ENCODE measurements at regions not wholly inside any gene's neighbourhood (a gene's known extent, or its start where the extent isn't known, plus 50 kb on each side); places are given as distances from the start of the nearest gene placed in this dataset.
"Not testable (repeated sequence)": the region's sequence is repeated elsewhere in the genome, so short reads cannot be mapped to it uniquely, and the experiment has no call there.

DNA sequence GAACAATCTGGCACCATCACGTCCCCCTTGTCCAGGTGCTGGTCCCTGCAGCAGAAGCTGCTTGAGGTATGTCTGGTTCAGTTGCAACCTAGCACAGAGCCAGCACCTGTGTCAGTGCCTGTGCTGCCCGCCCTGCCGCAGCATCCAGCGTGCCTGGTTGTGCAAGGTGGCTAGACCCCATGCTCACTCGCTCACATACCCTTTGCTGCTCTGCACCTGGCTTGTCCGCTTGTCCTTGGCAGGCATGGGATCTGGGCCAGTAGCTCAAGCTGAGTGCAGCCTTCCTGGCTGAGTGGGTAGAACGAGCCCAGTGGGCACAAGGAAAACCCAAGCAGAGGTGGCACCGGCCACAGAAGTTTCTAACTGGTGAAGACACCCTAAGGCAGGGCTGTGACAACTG is 314.6 kb upstream of the KYNU start:
- DNase-seq, result no peak

DNA sequence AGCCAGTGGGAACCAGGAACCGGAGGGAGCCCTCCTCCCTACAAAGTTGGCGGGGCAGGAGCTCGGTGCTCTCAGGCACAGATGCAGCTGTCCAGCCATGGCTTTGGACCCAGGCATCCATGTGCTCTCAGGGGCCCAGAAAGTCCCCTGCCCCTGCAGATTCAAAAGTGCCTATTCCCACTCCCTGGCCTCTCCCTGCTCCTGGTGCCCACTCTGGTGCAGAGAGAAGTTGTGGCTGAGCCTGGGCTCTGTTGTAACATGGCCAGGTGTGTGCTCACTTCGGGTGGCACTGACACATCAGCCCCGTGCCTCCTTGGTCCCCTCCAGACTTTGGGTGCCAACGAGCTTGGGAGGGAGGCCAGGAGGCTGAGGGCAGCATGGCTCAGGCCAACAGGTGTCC is 315.8 kb upstream of the KYNU start:
- no peak for DNase-seq

GRCh38 chr2:142557391-142557790 is 320.1 kb upstream of the KYNU start:
- no peak for DNase-seq

DNA sequence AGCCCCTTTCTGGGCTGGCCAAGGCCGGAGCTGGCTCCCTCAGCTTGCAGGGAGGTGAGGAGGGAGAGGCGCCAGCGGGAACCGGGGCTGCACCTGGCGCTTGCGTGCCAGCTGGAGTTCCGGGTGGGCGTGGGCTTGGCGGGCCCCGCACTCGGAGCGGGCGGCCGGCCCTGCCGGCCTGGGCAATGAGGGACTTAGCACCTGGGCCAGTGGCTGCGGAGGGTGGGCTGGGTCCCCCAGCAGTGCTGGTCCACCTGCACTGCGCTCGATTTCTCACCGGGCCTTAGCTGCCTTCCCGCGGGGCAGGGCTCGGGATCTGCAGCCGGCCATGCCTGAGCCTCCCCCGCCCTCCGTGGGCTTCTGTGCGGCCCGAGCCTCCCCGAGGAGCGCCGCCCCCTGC is 331.5 kb upstream of the KYNU start:
- not testable (repeated sequence) for DNase-seq

GRCh38 chr2:142545036-142545435 is 332.4 kb upstream of the KYNU start:
- DNase-seq, result no peak

- no peak for DNase-seq
Observed at GRCh38 chr2:142544173-142544572, 333.3 kb upstream of the KYNU start.

DNA sequence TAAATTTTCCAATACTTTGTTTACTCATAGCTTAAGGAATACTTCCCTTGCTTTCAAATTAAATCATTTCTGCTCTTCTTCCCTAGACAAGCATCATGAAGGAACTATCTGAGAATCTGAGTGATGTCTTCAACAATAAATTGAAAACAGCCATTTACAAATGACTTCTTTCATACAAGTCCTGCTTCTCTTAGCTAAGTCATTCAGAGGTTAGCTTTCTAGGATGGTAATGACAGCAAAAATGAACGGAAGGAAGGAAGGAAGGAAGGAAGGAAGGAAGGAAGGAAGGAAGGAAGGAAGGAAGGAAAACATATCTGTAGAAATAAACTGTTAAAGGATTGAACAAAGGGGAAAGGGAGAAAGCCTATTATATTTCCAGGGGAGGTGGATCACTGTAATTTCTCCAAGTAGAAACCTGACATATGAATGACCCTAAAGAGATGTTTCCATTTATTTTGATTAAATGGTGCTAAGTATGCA is 335.0 kb upstream of the KYNU start:
- no peak for DNase-seq

DNA sequence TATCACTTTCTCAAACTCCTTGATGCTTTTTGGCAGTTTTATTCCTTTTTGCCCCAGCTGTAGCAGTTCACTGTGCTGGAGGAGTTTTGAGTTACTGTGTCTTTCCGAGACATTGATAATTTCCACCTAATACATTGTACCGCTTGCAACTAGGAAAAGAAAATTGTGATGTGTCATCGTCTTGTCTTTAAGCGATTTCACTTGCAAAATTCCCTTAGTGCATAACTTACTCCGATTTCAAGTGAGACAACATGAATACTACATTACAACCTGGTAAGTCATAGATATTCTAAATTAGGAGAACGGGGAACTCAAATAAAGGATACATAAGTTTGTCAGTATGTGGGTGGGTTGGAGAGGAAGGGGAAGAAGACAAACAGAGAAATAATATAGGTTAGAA is 340.5 kb upstream of the KYNU start:
- DNase-seq, result no peak

DNA sequence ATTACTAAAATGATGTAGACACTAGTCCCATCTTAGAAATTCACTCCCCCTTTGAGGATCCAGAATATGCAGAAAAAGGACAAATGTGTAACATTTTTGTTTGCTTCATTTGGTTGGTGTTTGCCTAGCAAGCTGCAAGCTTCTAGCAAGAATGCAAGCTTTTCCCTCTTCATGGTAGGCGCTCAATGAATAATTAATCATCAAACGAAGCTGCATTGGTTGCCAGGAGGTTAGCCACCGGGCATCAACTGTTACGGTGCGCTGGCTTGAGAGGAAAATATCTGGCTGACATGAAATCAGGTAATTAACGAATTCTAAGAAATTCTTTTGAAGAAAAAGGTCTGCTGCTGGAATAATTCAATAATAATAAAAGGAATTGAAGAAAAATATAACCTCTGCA is 341.0 kb upstream of the KYNU start:
- no peak for DNase-seq

GRCh38 chr2:142535311-142535710 is 342.2 kb upstream of the KYNU start:
- DNase-seq, result no peak

DNA sequence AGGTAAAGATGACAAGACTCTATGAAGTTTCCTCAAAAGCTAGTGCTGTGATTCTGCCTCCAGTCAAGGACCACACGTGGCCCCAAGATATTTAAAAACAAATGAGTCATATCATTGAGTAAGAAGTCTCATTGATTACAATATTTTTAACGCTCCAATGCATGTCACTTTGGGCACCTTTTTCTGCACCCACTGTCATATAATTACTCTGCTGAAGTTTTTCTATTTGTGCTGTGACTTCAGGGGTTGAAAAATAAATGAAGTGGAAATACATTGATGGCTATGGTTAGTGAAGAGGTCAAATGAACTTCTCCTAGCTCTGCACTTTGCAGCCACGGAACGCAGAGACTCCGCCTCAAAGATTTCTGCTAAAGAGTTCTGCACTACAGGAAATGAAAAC is 344.3 kb upstream of the KYNU start:
- DNase-seq, result no peak

DNA sequence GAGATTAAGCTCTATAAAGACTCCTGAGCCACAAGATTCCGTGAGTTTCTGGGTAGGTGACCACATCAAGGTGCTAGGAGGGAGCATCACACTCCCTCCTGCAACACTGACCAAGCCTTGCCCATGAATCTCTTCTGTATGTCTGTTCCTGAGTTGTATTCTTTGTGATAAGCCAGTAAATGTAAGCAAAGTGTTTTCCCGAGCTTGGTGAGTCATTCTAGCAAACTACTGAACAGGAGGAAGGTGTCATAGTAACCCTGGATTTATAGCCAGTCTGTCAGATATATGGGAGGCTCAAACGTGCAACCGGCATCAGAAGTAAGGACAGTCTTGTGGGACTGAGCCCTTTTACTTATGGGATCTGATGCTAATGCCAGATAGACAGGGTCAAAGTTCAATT is 346.1 kb upstream of the KYNU start:
- no peak for DNase-seq

DNA sequence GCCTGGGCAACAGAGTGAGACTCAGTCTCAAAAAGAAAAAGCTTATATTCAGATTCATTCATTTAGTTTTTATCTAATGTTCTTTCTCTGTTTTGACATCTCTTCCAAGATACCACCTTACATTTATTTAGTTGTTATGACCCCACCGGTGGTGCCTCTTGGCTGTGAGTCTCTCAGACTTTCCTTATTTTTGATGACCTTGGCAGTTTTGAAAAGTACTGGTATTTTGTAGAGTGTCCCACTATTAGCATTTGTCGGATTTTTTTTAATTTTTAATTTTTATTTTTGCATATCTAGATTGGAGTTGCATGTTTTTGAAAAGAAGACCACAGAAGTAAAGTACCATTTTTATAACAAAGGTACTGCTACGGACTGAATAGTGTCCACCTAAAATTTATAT is 351.7 kb upstream of the KYNU start:
- no peak for DNase-seq

DNA sequence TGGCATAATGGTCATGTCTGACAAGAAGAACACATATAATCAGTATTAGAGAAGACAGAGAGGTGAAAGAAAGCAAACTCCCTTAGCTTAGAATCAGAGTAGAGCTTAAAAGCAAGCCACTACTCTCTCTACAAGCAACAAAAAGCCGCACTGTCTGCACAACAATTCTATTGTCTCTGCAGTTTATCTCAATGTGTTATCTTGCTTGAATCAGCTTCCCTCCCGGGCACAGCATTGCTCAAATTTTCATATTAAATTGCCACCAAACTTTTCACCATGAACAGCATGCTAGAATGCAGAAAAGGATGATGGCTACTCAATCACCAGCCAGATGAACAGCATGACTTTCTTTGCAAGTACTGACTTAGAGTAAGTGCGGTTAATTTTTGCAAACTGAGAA is 356.0 kb upstream of the KYNU start:
- DNase-seq, result no peak

- no peak for DNase-seq
Observed at GRCh38 chr2:142515493-142515892, 362.0 kb upstream of the KYNU start.

- DNase-seq, result no peak
Observed at GRCh38 chr2:142509401-142509800, 368.1 kb upstream of the KYNU start.

DNA sequence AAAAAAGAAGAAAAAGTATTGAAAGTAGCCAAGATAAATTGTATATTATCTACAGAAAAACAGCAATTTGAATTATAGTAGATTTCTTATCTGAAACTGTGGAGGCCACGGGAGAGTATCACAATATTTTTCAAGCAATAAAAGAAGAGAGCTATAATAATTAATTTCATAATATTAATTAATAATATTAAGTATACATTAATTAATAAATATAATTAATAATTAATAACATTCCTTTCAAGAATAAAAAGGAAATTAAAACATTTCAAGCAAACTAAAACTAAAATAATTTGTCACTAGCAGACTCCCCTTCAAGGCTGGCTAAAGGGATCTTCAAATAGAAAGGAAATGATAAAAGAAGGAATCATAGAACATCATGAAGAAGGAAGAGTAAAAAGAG is 372.7 kb upstream of the KYNU start:
- DNase-seq, result no peak

GRCh38 chr2:142502402-142502801 is 371.6 kb upstream of the LRP1B start:
- no peak for DNase-seq

DNA sequence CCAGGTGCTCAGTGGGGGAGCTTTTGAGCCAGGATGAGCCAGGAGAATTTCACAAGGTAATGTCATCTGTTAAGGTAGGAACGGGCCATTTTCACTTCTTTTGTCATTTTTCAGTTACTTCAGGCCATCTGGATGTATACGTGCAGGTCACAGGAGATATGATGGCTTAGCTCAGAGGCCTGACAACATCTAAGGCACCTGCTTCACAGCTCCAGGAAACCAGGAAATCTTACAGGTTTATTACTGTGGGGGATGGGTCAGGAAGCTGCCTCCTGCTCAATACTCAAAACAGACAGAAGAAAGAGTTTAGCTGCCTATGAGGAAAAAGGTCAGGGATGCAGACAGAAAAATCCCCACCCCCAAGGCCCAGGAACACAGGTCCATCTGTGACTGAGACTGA is 364.3 kb upstream of the LRP1B start:
- no peak for DNase-seq

- DNase-seq, result not testable (repeated sequence)
Observed at GRCh38 chr2:142489631-142490030, 358.8 kb upstream of the LRP1B start.

GRCh38 chr2:142484111-142484510 is 353.3 kb upstream of the LRP1B start:
- no peak for DNase-seq

GRCh38 chr2:142483653-142484052 is 352.8 kb upstream of the LRP1B start:
- no peak for DNase-seq

DNA sequence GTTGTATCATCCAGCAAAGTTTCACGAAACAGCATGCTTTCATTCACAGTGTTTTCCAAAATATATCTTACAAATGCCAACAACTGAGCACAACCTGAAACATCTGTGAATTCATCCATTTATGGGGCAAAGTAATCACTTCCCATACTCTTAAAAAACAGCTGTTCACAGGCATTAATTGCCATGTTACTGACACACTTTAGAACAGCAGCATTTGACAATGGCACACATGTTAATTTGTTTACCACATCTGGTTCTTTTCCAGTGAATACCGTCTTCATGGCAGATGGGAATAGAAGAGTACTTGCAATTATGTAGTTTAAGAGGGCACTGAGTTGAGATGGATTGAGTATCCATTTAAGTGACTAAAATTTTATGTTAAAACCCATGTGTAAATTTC is 347.4 kb upstream of the LRP1B start:
- DNase-seq, result no peak

GRCh38 chr2:142472382-142472781 is 341.6 kb upstream of the LRP1B start:
- no peak for DNase-seq

DNA sequence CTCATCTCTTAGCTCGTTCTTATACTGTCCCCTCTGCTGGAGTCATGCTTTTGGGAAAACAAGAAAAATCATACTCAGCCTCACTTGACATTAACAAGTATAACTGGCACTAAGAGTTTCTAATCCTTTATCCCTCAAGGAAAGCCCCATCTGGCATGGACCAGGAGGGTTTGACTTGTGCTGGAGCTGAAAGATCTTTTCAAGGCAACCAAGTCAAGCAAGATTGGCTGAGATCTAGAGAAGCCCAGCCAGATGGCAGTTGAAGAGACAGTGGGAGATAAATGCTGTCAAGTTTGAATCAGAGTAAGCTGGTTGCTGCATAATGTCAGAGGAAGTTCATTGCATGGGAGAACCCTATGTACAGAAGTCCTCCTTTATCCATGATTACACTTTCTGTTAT is 336.5 kb upstream of the LRP1B start:
- DNase-seq, result no peak

- DNase-seq, result no peak
Observed at GRCh38 chr2:142463047-142463446, 332.2 kb upstream of the LRP1B start.

All from 8988T (cell line).